AG04450 (cell line): ENCODE measurements at regions not wholly inside any gene's neighbourhood (a gene's known extent, or its start where the extent isn't known, plus 50 kb on each side); places are given as distances from the start of the nearest gene placed in this dataset.

ENCODE experiments used
- CTCF ChIA-PET: fragments of 300-600, 350-600 bp; formaldehyde crosslinking; extraction: SDS; loops from one replicate; lab custom pipeline; 2022; ENCODE audit warnings: antibody characterized with exemption, inconsistent platforms; lab: Charles Lee
- POLR2A ChIA-PET: fragments of 350-600 bp; formaldehyde crosslinking; extraction: SDS; loops from one replicate; lab custom pipeline; 2021; ENCODE audit warnings: antibody characterized with exemption, inconsistent platforms; lab: Yijun Ruan, JAX
- DNase-seq: peaks from one replicate; pipeline ENCODE4 v3.0.0-alpha.2; 2011; ENCODE audit warnings: low read depth, low spot score
- H3K27ac ChIP-seq: one replicate; pipeline ENCODE4 v1.5.1; 2012; ENCODE audit warnings: low read depth, low read length, control low read depth
- H3K27me3 ChIP-seq: one replicate; pipeline ENCODE4 v1.6.0; 2012; ENCODE audit warnings: low read length; ENCODE audit not compliant: control insufficient read depth, insufficient read depth
- H3K4me3 ChIP-seq: 2 replicates; pipeline ENCODE4 v1.5.1; 2011; ENCODE audit warnings: mild to moderate bottlenecking, low read depth, low read length, control low read depth
- H3K9me3 ChIP-seq: 2 replicates; pipeline ENCODE4 v1.5.1; 2012; ENCODE audit warnings: low read length; ENCODE audit not compliant: control insufficient read depth, insufficient read depth
- TF ChIP-seq, protein P1 (sequence below): IDR thresholded peaks from 2 replicates; pipeline ENCODE4 v1.5.1; 2011; ENCODE audit warnings: low read depth, low read length, control low read depth, inconsistent platforms

DNA sequence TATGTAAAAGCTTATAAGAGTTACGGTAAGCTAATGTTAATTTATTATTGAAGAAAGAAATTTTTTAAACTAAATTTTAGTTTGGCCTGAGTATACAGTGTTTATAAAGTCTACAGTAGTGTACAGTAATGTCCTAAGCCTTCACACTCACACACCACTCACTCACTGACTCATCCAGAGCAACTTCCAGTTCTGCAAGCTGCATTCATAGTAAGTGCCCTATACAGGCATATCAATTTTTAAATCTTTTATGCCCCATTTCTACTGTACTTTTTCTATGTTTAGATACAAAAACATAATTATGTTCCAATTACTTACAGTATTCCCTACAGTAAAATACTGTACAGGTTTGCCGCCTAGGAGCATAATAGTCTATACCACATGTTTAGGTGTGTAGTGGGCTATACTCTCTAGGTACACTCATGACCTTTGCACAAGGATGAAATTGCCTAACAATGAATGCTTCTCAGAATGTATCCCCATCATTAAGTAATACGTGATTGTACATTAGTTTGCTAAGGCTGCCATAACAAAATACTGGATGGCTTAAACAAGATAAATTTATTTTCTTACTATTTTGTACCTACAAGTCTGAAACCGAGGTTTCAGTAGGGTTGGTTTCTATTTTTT is 333.8 kb upstream of the PCDH7 start:
- POLR2A ChIA-PET, result no interaction called here
- CTCF ChIA-PET, result no interaction called here
- Histone ChIP-seq H3K9me3 (no peaks in the 10 kb centered on the region), H3K4me3 (no peak overlapping the region), H3K27me3 (no peaks in the 10 kb centered on the region), H3K27ac (no peak overlapping the region)
- peak; percentile 4 for DNase-seq
- TF ChIP-seq, protein P1, sequence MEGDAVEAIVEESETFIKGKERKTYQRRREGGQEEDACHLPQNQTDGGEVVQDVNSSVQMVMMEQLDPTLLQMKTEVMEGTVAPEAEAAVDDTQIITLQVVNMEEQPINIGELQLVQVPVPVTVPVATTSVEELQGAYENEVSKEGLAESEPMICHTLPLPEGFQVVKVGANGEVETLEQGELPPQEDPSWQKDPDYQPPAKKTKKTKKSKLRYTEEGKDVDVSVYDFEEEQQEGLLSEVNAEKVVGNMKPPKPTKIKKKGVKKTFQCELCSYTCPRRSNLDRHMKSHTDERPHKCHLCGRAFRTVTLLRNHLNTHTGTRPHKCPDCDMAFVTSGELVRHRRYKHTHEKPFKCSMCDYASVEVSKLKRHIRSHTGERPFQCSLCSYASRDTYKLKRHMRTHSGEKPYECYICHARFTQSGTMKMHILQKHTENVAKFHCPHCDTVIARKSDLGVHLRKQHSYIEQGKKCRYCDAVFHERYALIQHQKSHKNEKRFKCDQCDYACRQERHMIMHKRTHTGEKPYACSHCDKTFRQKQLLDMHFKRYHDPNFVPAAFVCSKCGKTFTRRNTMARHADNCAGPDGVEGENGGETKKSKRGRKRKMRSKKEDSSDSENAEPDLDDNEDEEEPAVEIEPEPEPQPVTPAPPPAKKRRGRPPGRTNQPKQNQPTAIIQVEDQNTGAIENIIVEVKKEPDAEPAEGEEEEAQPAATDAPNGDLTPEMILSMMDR, result no peak

DNA sequence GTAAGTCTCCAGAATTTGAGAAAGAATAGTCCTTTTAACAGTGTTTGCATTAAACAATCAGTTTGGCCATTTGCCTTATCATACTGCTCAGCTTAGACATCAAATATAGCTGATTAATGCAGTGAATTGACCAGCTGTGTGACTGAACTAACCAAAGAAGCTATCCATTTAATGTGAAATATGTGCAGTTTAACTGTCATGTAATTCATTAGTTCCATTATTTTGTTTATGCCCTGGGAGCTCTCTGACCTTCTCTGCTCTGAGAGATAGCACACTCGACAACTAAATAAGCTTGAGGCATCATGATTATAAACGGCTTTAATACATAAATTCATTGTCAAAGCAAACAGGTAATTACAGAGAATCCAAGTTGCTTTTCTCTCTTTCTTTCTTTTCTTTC is 324.3 kb upstream of the PCDH7 start:
- H3K27me3 ChIP-seq, result no peaks in the 10 kb centered on the region
- TF ChIP-seq, protein P1, result no peak
- no peak overlapping the region for H3K27ac ChIP-seq
- DNase-seq, result no peak
- no peak overlapping the region for H3K4me3 ChIP-seq
- POLR2A ChIA-PET, result no interaction called here
- CTCF ChIA-PET, result no interaction called here
- no peaks in the 10 kb centered on the region for H3K9me3 ChIP-seq

DNA sequence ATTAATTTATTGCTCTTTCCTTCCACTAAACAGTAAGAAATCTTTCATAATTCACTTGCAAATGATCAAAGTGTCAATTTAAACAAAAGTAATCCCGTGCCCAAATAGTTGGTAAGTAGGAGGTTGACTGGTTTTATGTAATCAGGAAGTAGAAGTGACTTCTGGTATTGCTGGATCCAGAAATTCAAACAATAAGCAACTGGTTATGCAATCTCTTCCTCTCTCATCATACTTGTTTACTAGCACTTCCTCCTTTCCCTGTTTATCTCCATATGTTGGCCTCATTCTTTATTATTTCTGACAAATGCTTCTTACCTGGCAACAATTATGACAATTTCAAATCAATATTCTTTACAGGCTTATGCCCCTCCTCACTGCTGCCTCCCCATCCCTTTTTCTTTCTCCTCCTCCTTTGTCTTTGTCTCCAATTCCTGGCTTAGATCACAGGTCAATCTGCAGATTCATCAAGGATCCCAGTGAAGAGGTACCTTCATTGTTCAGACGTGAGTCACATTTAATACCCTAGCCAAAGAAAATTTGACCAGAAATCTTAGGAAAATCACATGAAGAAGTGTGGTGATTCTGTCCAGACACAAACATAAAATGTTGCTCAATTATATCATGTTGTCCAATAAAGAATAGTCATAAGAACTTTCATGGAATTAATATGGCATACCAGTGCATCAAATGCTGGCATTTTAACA is 323.2 kb upstream of the PCDH7 start:
- ChIA-PET CTCF (interaction anchor here (1.0 kb wide), 1 partner anchor 16 kb away, joined by 3 read pairs; no protein-coding TSS in a partner anchor), POLR2A (no interaction called here)
- no peak overlapping the region for H3K27ac ChIP-seq

DNA sequence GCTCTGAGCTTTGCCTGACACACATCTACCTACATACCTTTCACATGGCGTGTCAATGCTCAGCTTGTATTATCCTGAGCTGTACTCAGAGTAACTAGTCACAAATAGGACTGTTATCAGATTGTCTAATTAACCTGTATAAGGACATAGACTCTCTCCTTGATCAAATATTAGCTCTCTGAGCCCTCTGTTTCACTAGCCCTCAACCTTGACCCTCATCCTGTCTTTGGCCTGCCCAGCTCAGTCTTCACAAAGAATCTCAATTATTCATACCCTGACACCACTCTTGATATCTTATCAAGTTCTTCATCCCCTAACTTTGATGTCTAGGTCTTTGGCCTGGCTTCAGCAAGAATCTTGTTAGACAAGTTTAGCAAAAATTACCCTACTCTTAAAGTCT is 320.7 kb upstream of the PCDH7 start:
- no peak for DNase-seq
- Histone ChIP-seq H3K9me3 (no peaks in the 10 kb centered on the region), H3K27me3 (no peaks in the 10 kb centered on the region), H3K4me3 (no peak overlapping the region), H3K27ac (no peak overlapping the region)
- POLR2A ChIA-PET, result no interaction called here
- CTCF ChIA-PET, result no interaction called here
- TF ChIP-seq, protein P1, result no peak

More for the DNA sequence above, 323.2 kb upstream of the PCDH7 start:
- H3K4me3 ChIP-seq, result no peak overlapping the region
- H3K9me3 ChIP-seq, result no peaks in the 10 kb centered on the region
- H3K27me3 ChIP-seq, result no peaks in the 10 kb centered on the region
- DNase-seq, result no peak
- TF ChIP-seq, protein P1, result no peak

DNA sequence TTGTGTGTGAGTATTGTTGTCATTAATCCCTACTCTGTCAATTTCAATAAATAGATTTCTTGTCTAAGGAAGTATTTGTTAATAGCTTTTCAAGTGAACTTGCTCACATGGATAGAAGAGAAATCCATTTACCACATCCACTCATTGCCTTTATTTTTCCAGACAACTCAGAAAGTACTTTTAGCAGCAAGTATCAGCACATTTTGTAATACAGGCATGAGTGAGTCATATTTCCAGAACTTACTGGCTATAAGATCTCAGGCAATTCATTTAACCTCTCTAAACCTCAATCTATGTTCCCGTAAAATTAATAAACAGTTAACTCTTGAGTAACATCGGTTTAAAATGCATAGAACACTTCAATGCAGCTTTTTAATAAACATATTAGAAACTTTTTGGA is 317.9 kb upstream of the PCDH7 start:
- no peaks in the 10 kb centered on the region for H3K9me3 ChIP-seq
- ChIA-PET POLR2A (no interaction called here), CTCF (interaction anchor here (0.6 kb wide), 1 partner anchor 22 kb away, joined by 3 read pairs; no protein-coding TSS in a partner anchor)
- no peaks in the 10 kb centered on the region for H3K27me3 ChIP-seq
- no peak overlapping the region for H3K4me3 ChIP-seq
- DNase-seq, result no peak
- TF ChIP-seq, protein P1, result no peak
- H3K27ac ChIP-seq, result no peak overlapping the region
